HEK293T (cell line): ENCODE measurements at regions not wholly inside any gene's neighbourhood (a gene's known extent, or its start where the extent isn't known, plus 50 kb on each side); places are given as distances from the start of the nearest gene placed in this dataset.

Experiments
- BHLHE40 ChIP-seq: fragments of 450-650 bp; IDR thresholded peaks from 2 replicates; pipeline ENCODE4 v1.6.1; 2016; ENCODE audit warnings: mild to moderate bottlenecking, moderate library complexity, borderline replicate concordance
- CTBP1 ChIP-seq: fragments of 450-650 bp; IDR thresholded peaks from 2 replicates; pipeline ENCODE4 v1.6.1; 2016; ENCODE audit warnings: borderline replicate concordance
- FOXA1 ChIP-seq: fragments of 450-650 bp; IDR thresholded peaks from 2 replicates; pipeline ENCODE4 v1.6.1; 2016; ENCODE audit warnings: mild to moderate bottlenecking
- FOXK2 ChIP-seq: fragments of 450-650 bp; IDR thresholded peaks from 2 replicates; pipeline ENCODE4 v1.6.1; 2016; ENCODE audit warnings: mild to moderate bottlenecking
- FOXM1 ChIP-seq: fragments of 450-650 bp; IDR thresholded peaks from 2 replicates; pipeline ENCODE4 v1.6.1; 2017; ENCODE audit warnings: mild to moderate bottlenecking, borderline replicate concordance
- HDGF ChIP-seq: fragments of 450-650 bp; IDR thresholded peaks from 2 replicates; pipeline ENCODE4 v1.6.1; 2017; ENCODE audit warnings: antibody characterized with exemption, borderline replicate concordance
- L3MBTL2 ChIP-seq: fragments of 450-650 bp; conservative IDR thresholded peaks from 2 replicates; pipeline ENCODE4 v1.6.1; 2016; ENCODE audit warnings: mild to moderate bottlenecking
- LEF1 ChIP-seq: fragments of 450-650 bp; IDR thresholded peaks from 2 replicates; pipeline ENCODE4 v1.6.1; 2017; ENCODE audit warnings: mild to moderate bottlenecking, borderline replicate concordance
- NFRKB ChIP-seq: fragments of 450-650 bp; IDR thresholded peaks from 2 replicates; pipeline ENCODE4 v1.6.1; 2016; ENCODE audit warnings: mild to moderate bottlenecking, moderate library complexity
- SP1 ChIP-seq: fragments of 450-650 bp; IDR thresholded peaks from 2 replicates; pipeline ENCODE4 v1.6.1; 2017
- TARDBP ChIP-seq: fragments of 450-650 bp; IDR thresholded peaks from 2 replicates; pipeline ENCODE4 v1.6.1; 2016
- ZNF384 ChIP-seq: fragments of 450-650 bp; IDR thresholded peaks from 2 replicates; pipeline ENCODE4 v1.6.1; 2016

DNA sequence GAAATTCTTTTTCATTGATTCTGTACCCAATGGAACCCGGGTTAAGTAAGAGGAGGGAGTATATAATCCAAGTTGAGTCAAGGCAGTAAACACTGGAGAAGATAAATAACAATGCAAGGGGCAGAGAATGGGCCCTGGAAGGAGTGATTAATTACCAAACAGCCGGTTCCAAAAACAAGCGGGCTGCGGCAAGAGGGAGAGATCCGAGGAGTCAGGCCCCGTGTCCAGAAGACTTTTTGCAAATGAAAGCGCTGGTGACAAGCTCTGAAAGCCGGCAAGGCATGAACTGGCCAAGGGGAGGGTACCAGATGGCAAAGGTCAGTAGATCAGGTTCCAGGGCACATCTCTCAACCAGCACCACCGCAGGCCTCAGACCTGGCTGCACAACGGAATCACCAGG is 294.9 kb downstream of the BCOR start:
- TF ChIP-seq FOXK2, result no peak
- no peak for TF ChIP-seq BHLHE40
- no peak for TF ChIP-seq ZNF384
- TF ChIP-seq SP1, result no peak
- TF ChIP-seq TARDBP, result no peak
- TF ChIP-seq CTBP1, result no peak
- TF ChIP-seq LEF1, result no peak
- TF ChIP-seq HDGF, result no peak
- TF ChIP-seq NFRKB, result no peak
- TF ChIP-seq FOXM1, result no peak
- TF ChIP-seq L3MBTL2, result no peak
- TF ChIP-seq FOXA1, result no peak
